Fibroblast of lung (primary cell): ENCODE measurements at regions not wholly inside any gene's neighbourhood (a gene's known extent, or its start where the extent isn't known, plus 50 kb on each side); places are given as distances from the start of the nearest gene placed in this dataset.

Experiments used
- EZH2 ChIP-seq: IDR thresholded peaks from 2 replicates; pipeline ENCODE4 v1.5.1; 2012; ENCODE audit warnings: low read length, control low read depth, mild to moderate bottlenecking; ENCODE audit errors: missing control alignments
- TF ChIP-seq, protein P1 (sequence below), 2 donors: IDR thresholded peaks in 1 of 2; conservative IDR thresholded peaks in 1 of 2; 1 replicate in 1 of 2; 2 replicates in 1 of 2; pipeline ENCODE4 v1.5.1; 2011 to 2012; ENCODE audit warnings: low read length in 2 of 2, control low read depth in 1 of 2, inconsistent platforms in 1 of 2, low read depth in 1 of 2, mild to moderate bottlenecking in 1 of 2

DNA sequence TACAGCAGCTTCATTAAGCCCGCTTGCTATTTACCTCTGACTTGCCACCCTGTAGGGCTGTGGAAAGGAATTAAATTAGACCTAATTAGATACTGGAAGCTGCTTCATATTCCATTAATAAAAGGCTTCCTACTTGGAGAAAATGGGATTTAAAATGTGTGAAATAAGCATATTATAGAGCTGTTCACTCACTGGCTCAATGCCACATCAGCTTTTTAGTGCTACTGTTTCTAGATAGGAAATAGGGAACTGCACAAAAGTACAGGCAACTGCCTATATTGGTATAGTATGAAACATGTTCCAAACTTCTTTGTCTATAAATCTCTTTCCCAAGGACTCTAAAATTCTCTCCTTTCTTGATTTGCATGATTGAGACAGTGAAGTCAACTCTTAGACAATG is 407.9 kb upstream of the AADAT start:
- TF ChIP-seq, protein P1, sequence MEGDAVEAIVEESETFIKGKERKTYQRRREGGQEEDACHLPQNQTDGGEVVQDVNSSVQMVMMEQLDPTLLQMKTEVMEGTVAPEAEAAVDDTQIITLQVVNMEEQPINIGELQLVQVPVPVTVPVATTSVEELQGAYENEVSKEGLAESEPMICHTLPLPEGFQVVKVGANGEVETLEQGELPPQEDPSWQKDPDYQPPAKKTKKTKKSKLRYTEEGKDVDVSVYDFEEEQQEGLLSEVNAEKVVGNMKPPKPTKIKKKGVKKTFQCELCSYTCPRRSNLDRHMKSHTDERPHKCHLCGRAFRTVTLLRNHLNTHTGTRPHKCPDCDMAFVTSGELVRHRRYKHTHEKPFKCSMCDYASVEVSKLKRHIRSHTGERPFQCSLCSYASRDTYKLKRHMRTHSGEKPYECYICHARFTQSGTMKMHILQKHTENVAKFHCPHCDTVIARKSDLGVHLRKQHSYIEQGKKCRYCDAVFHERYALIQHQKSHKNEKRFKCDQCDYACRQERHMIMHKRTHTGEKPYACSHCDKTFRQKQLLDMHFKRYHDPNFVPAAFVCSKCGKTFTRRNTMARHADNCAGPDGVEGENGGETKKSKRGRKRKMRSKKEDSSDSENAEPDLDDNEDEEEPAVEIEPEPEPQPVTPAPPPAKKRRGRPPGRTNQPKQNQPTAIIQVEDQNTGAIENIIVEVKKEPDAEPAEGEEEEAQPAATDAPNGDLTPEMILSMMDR (conservative IDR thresholded peaks at IDR 0.05 in 1 of 2, IDR thresholded peaks at IDR 0.05 in 1 of 2; ENCODE audit: low read depth in 1 of 2, low read length in 2 of 2), result no peak
- no peak for TF ChIP-seq EZH2
